ENCODE measurements at regions not wholly inside any gene's neighbourhood (a gene's known extent, or its start where the extent isn't known, plus 50 kb on each side); places are given as distances from the start of the nearest gene placed in this dataset.

- Histone ChIP-seq H3K4me1 (no peaks in the 10 kb centered on the region), H3K4me3 (no peak overlapping the region), H3K36me3 (no peaks in the 10 kb centered on the region), H3K27ac (no peak overlapping the region), H3K27me3 (replicated peaks in 1 of 7) (peaks cover 0 to 37% (median 0%) of the 10 kb centered on the region in 7 donors), H3K9me3 (peaks cover 0 to 4% (median 0%) of the 10 kb centered on the region in 8 donors)
- intact Hi-C loops (cut with DNase I; ENCODE audit: low total_unique reads): no loop called here
- no peak for TF ChIP-seq POLR2AphosphoS5 (IDR thresholded peaks at IDR 0.05)
- no peak for TF ChIP-seq POLR2A (IDR thresholded peaks at IDR 0.05)
- no peak for TF ChIP-seq CTCF (IDR thresholded peaks at IDR 0.05 in 8 of 11, conservative IDR thresholded peaks at IDR 0.05 in 3 of 11)
- 72 to 84% (median 82%) methylated on average over 6 of the region's 6 CpGs for WGBS, 5 donors
- DNase-seq: no peak
Observed at GRCh38 chr7:7014827-7015595, 167.3 kb upstream of the C1GALT1 start.

GRCh38 chr7:7017707-7018280 is 164.6 kb upstream of the C1GALT1 start:
- Histone ChIP-seq H3K27me3 (replicated peaks in 1 of 7) (peaks cover 0 to 17% (median 0%) of the 10 kb centered on the region in 7 donors), H3K36me3 (no peaks in the 10 kb centered on the region), H3K4me1 (no peaks in the 10 kb centered on the region), H3K4me3 (no peak overlapping the region), H3K9me3 (no peaks in the 10 kb centered on the region), H3K27ac (no peak overlapping the region)
- intact Hi-C loops (cut with DNase I; ENCODE audit: low total_unique reads): no loop called here
- no peak for TF ChIP-seq POLR2A (IDR thresholded peaks at IDR 0.05)
- no peak for TF ChIP-seq POLR2AphosphoS5 (IDR thresholded peaks at IDR 0.05)
- no peak for TF ChIP-seq CTCF (IDR thresholded peaks at IDR 0.05 in 8 of 11, conservative IDR thresholded peaks at IDR 0.05 in 3 of 11)
- no peak for DNase-seq
- WGBS, 5 donors: 53 to 58% (median 55%) methylated on average over 4 of the region's 4 CpGs

- Histone ChIP-seq H3K4me1 (no peaks in the 10 kb centered on the region), H3K27me3 (replicated peaks in 1 of 7) (peaks cover 0 to 13% (median 0%) of the 10 kb centered on the region in 7 donors), H3K4me3 (no peak overlapping the region), H3K9me3 (no peaks in the 10 kb centered on the region), H3K36me3 (no peaks in the 10 kb centered on the region), H3K27ac (no peak overlapping the region)
- no peak for DNase-seq
- intact Hi-C loops (cut with DNase I; ENCODE audit: low total_unique reads): no loop called here
- TF ChIP-seq POLR2A (IDR thresholded peaks at IDR 0.05) (no peak), CTCF (IDR thresholded peaks at IDR 0.05 in 8 of 11, conservative IDR thresholded peaks at IDR 0.05 in 3 of 11) (no peak), POLR2AphosphoS5 (IDR thresholded peaks at IDR 0.05) (no peak)
- 83 to 95% (median 86%) methylated on average over 1 of the region's 1 CpG for WGBS, 5 donors
Observed at GRCh38 chr7:7018290-7018689, 164.1 kb upstream of the C1GALT1 start.

- no peaks in the 10 kb centered on the region for H3K9me3 ChIP-seq
- peaks cover 0 to 11% (median 0%) of the 10 kb centered on the region in 7 donors for H3K27me3 ChIP-seq (replicated peaks in 1 of 7)
- no peak overlapping the region for H3K4me3 ChIP-seq
- WGBS, 5 donors: 82 to 98% (median 91%) methylated on average over 4 of the region's 4 CpGs
- H3K36me3 ChIP-seq: no peaks in the 10 kb centered on the region
- H3K4me1 ChIP-seq: no peaks in the 10 kb centered on the region
- intact Hi-C loops (cut with DNase I; ENCODE audit: low total_unique reads): no loop called here
- no peak for DNase-seq
- H3K27ac ChIP-seq: no peak overlapping the region
- TF ChIP-seq CTCF (IDR thresholded peaks at IDR 0.05 in 8 of 11, conservative IDR thresholded peaks at IDR 0.05 in 3 of 11): no peak
- no peak for TF ChIP-seq POLR2AphosphoS5 (IDR thresholded peaks at IDR 0.05)
- no peak for TF ChIP-seq POLR2A (IDR thresholded peaks at IDR 0.05)
Observed at GRCh38 chr7:7032221-7032620, 150.1 kb upstream of the C1GALT1 start.
